RWPE2 (cell line): ENCODE measurements at regions not wholly inside any gene's neighbourhood (a gene's known extent, or its start where the extent isn't known, plus 50 kb on each side); places are given as distances from the start of the nearest gene placed in this dataset.

Source experiments
- ATAC-seq: fragments of 200-7000 bp; cut with Tn5 transposase; 3 replicates; pipeline ENCODE4 v1.9.1; 2021; ENCODE audit warnings: low read depth
- DNase-seq: peaks from one replicate; pipeline ENCODE4 v3.0.0-alpha.2; 2020; ENCODE audit warnings: low spot score
- H3K27ac ChIP-seq: fragments of 450-650 bp; 2 replicates; pipeline ENCODE4 v1.5.1; 2017; ENCODE audit warnings: mild to moderate bottlenecking; ENCODE audit not compliant: poor library complexity, severe bottlenecking
- H3K27me3 ChIP-seq: fragments of 250-450 bp; sonication (Bioruptor Pico); 2 replicates; pipeline ENCODE4 v1.5.1; 2021; ENCODE audit warnings: mild to moderate bottlenecking, moderate library complexity; ENCODE audit not compliant: insufficient read depth, poor library complexity, severe bottlenecking
- H3K36me3 ChIP-seq: fragments of 250-450 bp; sonication (Bioruptor Pico); 2 replicates; pipeline ENCODE4 v1.5.1; 2020; ENCODE audit warnings: low read depth, mild to moderate bottlenecking, moderate library complexity
- H3K4me1 ChIP-seq: fragments of 250-450 bp; sonication (Bioruptor Pico); 2 replicates; pipeline ENCODE4 v1.5.1; 2021; ENCODE audit warnings: mild to moderate bottlenecking, moderate library complexity; ENCODE audit not compliant: insufficient read depth, poor library complexity, severe bottlenecking
- H3K4me3 ChIP-seq: fragments of 250-450 bp; sonication (Bioruptor Pico); 2 replicates; pipeline ENCODE4 v1.5.1; 2021; ENCODE audit warnings: mild to moderate bottlenecking, moderate library complexity; ENCODE audit not compliant: severe bottlenecking
- H3K9me3 ChIP-seq: fragments of 250-450 bp; sonication (Bioruptor Pico); 2 replicates; pipeline ENCODE4 v1.5.1; 2021; ENCODE audit warnings: mild to moderate bottlenecking, moderate library complexity; ENCODE audit not compliant: severe bottlenecking
- CTCF ChIP-seq: fragments of 450-650 bp; IDR thresholded peaks from one replicate; pipeline ENCODE4 v1.5.1; 2017; ENCODE audit warnings: mild to moderate bottlenecking, moderate library complexity; ENCODE audit not compliant: poor library complexity, severe bottlenecking

- TF ChIP-seq CTCF: no peak
- peaks cover 6% of the 10 kb centered on the region for H3K4me1 ChIP-seq
- DNase-seq (no peak), ATAC-seq (no peak)
- H3K27ac ChIP-seq: no peak overlapping the region
- H3K9me3 ChIP-seq: no peaks in the 10 kb centered on the region
- H3K27me3 ChIP-seq: no peaks in the 10 kb centered on the region
- no peaks in the 10 kb centered on the region for H3K36me3 ChIP-seq
- H3K4me3 ChIP-seq: no peak overlapping the region
Measured at GRCh38 chr10:29107866-29108498, 180.9 kb upstream of the LYZL1 start.

- no peak for TF ChIP-seq CTCF
- Histone ChIP-seq H3K36me3 (no peaks in the 10 kb centered on the region), H3K9me3 (no peaks in the 10 kb centered on the region), H3K27me3 (no peaks in the 10 kb centered on the region), H3K4me3 (no peak overlapping the region), H3K27ac (no peak overlapping the region), H3K4me1 (peaks cover 6% of the 10 kb centered on the region)
- DNase-seq: no peak
- no peak for ATAC-seq
Measured at GRCh38 chr10:29109707-29110571, 178.9 kb upstream of the LYZL1 start.

- Histone ChIP-seq H3K4me1 (no peaks in the 10 kb centered on the region), H3K27me3 (no peaks in the 10 kb centered on the region), H3K27ac (no peak overlapping the region), H3K9me3 (no peaks in the 10 kb centered on the region), H3K4me3 (no peak overlapping the region), H3K36me3 (no peaks in the 10 kb centered on the region)
- no peak for TF ChIP-seq CTCF
- DNase-seq: no peak
- no peak for ATAC-seq
Measured at GRCh38 chr10:29112827-29113615, 175.8 kb upstream of the LYZL1 start.

- Histone ChIP-seq H3K4me3 (no peak overlapping the region), H3K27ac (no peak overlapping the region), H3K36me3 (no peaks in the 10 kb centered on the region), H3K4me1 (no peaks in the 10 kb centered on the region), H3K9me3 (no peaks in the 10 kb centered on the region), H3K27me3 (no peaks in the 10 kb centered on the region)
- DNase-seq (no peak), ATAC-seq (no peak)
- no peak for TF ChIP-seq CTCF
Measured at GRCh38 chr10:29113616-29113945, 175.3 kb upstream of the LYZL1 start.
